H1 (cell line): ENCODE measurements at regions not wholly inside any gene's neighbourhood (a gene's known extent, or its start where the extent isn't known, plus 50 kb on each side); places are given as distances from the start of the nearest gene placed in this dataset.

Source experiments
- CTCF ChIA-PET: fragments of 300-600 bp; sonication (Branson Sonifier 250); formaldehyde crosslinking; loops from one replicate; lab custom pipeline; 2021; ENCODE audit not compliant: partially characterized antibody; lab: Charles Lee
- POLR2A ChIA-PET: fragments of 300-600 bp; sonication (Branson Sonifier 250); formaldehyde crosslinking; loops from one replicate; lab custom pipeline; 2021; ENCODE audit warnings: inconsistent platforms; ENCODE audit not compliant: partially characterized antibody; lab: Charles Lee
- DNase-seq, 2 experiments: peaks; one replicate each; pipeline versions ENCODE4 v3.0.0 to v3.0.0-alpha.2; 2010 to 2022; ENCODE audit warnings: low spot score in 2 of 2, low read depth in 1 of 2, mixed read lengths in 1 of 2
- FAIRE-seq: peaks from 2 replicates; lab custom pipeline; 2011; peaks lifted over from hg19 to GRCh38; lab: Jason Lieb, UNC
- H2AFZ ChIP-seq: 2 replicates; pipeline ENCODE4 v1.8.1; 2012; ENCODE audit warnings: low read length, inconsistent platforms
- H2AK5ac ChIP-seq: 2 replicates; pipeline ENCODE4 v1.6.1; 2013; ENCODE audit warnings: low read depth, low read length
- H2BK120ac ChIP-seq: replicated peaks from 2 replicates; pipeline ENCODE3; 2013; ENCODE audit warnings: low read depth, low read length, inconsistent platforms
- H2BK12ac ChIP-seq: 2 replicates; pipeline ENCODE4 v1.6.1; 2013; ENCODE audit warnings: low read depth, low read length
- H2BK15ac ChIP-seq: 2 replicates; pipeline ENCODE4 v1.6.1; 2013; ENCODE audit warnings: low read length
- H2BK20ac ChIP-seq: 2 replicates; pipeline ENCODE4 v1.6.1; 2013; ENCODE audit warnings: low read length
- H2BK5ac ChIP-seq: 2 replicates; pipeline ENCODE4 v1.6.1; 2013; ENCODE audit warnings: low read depth, low read length
- H3K14ac ChIP-seq: 2 replicates; pipeline ENCODE4 v1.6.1; 2013; ENCODE audit warnings: inconsistent platforms; ENCODE audit not compliant: insufficient read length
- H3K18ac ChIP-seq: 2 replicates; pipeline ENCODE4 v1.6.1; 2013; ENCODE audit warnings: low read length; ENCODE audit errors: extremely low read depth
- H3K23ac ChIP-seq: 2 replicates; pipeline ENCODE4 v1.6.1; 2013; ENCODE audit warnings: inconsistent platforms; ENCODE audit not compliant: insufficient read length
- H3K23me2 ChIP-seq: 2 replicates; pipeline ENCODE4 v1.6.1; 2013; ENCODE audit warnings: low read depth, low read length
- H3K27ac ChIP-seq: 2 replicates; pipeline ENCODE4 v1.6.1; 2011; ENCODE audit warnings: low read depth, low read length, inconsistent platforms
- H3K27me3 ChIP-seq, 4 experiments: replicated peaks in 1 of 4; 1 replicate in 1 of 4; 2 replicates in 3 of 4; pipeline versions ENCODE4 v1.6.1 to v1.8.1; 2011 to 2013; ENCODE audit warnings: low read length in 3 of 4, mild to moderate bottlenecking in 3 of 4, inconsistent platforms in 2 of 4, mixed read lengths in 2 of 4, moderate library complexity in 1 of 4; ENCODE audit not compliant: control insufficient read depth in 3 of 4, insufficient read depth in 3 of 4; ENCODE audit errors: extremely low read depth in 1 of 4
- H3K36me3 ChIP-seq, 4 experiments: 2 replicates each; pipeline versions ENCODE4 v1.6.1 to v1.8.1; 2011 to 2013; ENCODE audit warnings: mild to moderate bottlenecking in 4 of 4, low read length in 3 of 4, moderate library complexity in 2 of 4, control low read depth in 1 of 4, inconsistent platforms in 1 of 4; ENCODE audit not compliant: insufficient read depth in 4 of 4, control insufficient read depth in 2 of 4
- H3K4ac ChIP-seq: replicated peaks from 2 replicates; pipeline ENCODE3; 2013; ENCODE audit warnings: low read length, low read depth, mixed read lengths, inconsistent platforms; ENCODE audit not compliant: insufficient read length
- H3K4me1 ChIP-seq, 4 experiments: replicated peaks in 1 of 4; 1 replicate in 1 of 4; 2 replicates in 3 of 4; pipeline versions ENCODE4 v1.6.1 to v1.8.1; 2011 to 2013; ENCODE audit warnings: low read length in 3 of 4, inconsistent platforms in 2 of 4, mixed read lengths in 1 of 4; ENCODE audit not compliant: insufficient read depth in 4 of 4, control insufficient read depth in 3 of 4
- H3K4me2 ChIP-seq, 2 experiments: 2 replicates each; pipeline versions ENCODE4 v1.6.1 to v1.8.1; 2011 to 2013; ENCODE audit warnings: low read depth in 2 of 2, low read length in 2 of 2, control low read depth in 1 of 2, inconsistent platforms in 1 of 2, mild to moderate bottlenecking in 1 of 2; ENCODE audit not compliant: insufficient read depth in 1 of 2
- H3K4me3 ChIP-seq, 4 experiments: fragments of 200-600, 300-600 bp in 1 of 4; sonication (generic), shearing (Covaris generic), sonication (Bioruptor Twin) in 1 of 4; 2 replicates each; pipeline versions ENCODE4 v1.5.1 to v1.8.1; 2011 to 2016; ENCODE audit warnings: low read length in 4 of 4, low read depth in 3 of 4, control low read depth in 2 of 4, inconsistent platforms in 2 of 4, mild to moderate bottlenecking in 2 of 4, mixed read lengths in 1 of 4, moderate library complexity in 1 of 4; ENCODE audit not compliant: insufficient read depth in 2 of 4; ENCODE audit errors: extremely low read depth in 1 of 4
- H3K56ac ChIP-seq: replicated peaks from 2 replicates; pipeline ENCODE3; 2013; ENCODE audit warnings: low read depth, mild to moderate bottlenecking, mixed read lengths, low read length, inconsistent platforms; ENCODE audit not compliant: insufficient read length
- H3K79me1 ChIP-seq: 2 replicates; pipeline ENCODE4 v1.6.1; 2013; ENCODE audit warnings: low read depth, low read length, control low read depth
- H3K79me2 ChIP-seq, 2 experiments: 2 replicates each; pipeline versions ENCODE4 v1.6.1 to v1.8.1; 2012 to 2013; ENCODE audit warnings: low read length in 2 of 2, mild to moderate bottlenecking in 2 of 2, inconsistent platforms in 1 of 2; ENCODE audit not compliant: insufficient read depth in 2 of 2, control insufficient read depth in 1 of 2
- H3K9ac ChIP-seq, 4 experiments: replicated peaks in 1 of 4; 1 replicate in 1 of 4; 2 replicates in 3 of 4; pipeline versions ENCODE4 v1.6.1 to v1.8.1; 2011 to 2013; ENCODE audit warnings: low read depth in 3 of 4, low read length in 3 of 4, control low read depth in 2 of 4, mild to moderate bottlenecking in 2 of 4, moderate library complexity in 2 of 4, inconsistent platforms in 1 of 4; ENCODE audit errors: extremely low read depth in 1 of 4
- H3K9me3 ChIP-seq, 2 experiments: 2 replicates each; pipeline versions ENCODE4 v1.6.1 to v1.8.1; 2012 to 2013; ENCODE audit warnings: mild to moderate bottlenecking in 2 of 2, moderate library complexity in 2 of 2, control low read depth in 1 of 2, inconsistent platforms in 1 of 2, low read depth in 1 of 2, low read length in 1 of 2, mixed read lengths in 1 of 2; ENCODE audit not compliant: insufficient read depth in 2 of 2
- H4K20me1 ChIP-seq, 2 experiments: replicated peaks in 1 of 2; 2 replicates each; pipeline versions ENCODE3 to v1.8.1; 2011 to 2013; ENCODE audit warnings: inconsistent platforms in 2 of 2, low read length in 2 of 2, mild to moderate bottlenecking in 1 of 2; ENCODE audit not compliant: insufficient read depth in 2 of 2, control insufficient read depth in 1 of 2
- H4K5ac ChIP-seq: 2 replicates; pipeline ENCODE4 v1.6.1; 2013; ENCODE audit warnings: low read length, low read depth, mixed read lengths, inconsistent platforms; ENCODE audit not compliant: insufficient read length
- H4K8ac ChIP-seq: 2 replicates; pipeline ENCODE4 v1.8.0; 2013; ENCODE audit warnings: mild to moderate bottlenecking, moderate library complexity, low read length, inconsistent platforms; ENCODE audit not compliant: insufficient read depth; ENCODE audit errors: extremely low read depth
- H4K91ac ChIP-seq: replicated peaks from 2 replicates; pipeline ENCODE3; 2013; ENCODE audit warnings: low read length, mixed read lengths, inconsistent platforms; ENCODE audit not compliant: insufficient read length
- BACH1 ChIP-seq: IDR thresholded peaks from 2 replicates; pipeline ENCODE4 v1.6.1; 2012; ENCODE audit warnings: low read length, improper control_type of control experiment
- ZNF274 ChIP-seq: IDR thresholded peaks from 2 replicates; pipeline ENCODE4 v1.7.0; 2012; ENCODE audit warnings: low read length, borderline replicate concordance; ENCODE audit errors: extremely low read depth
- WGBS, 2 experiments: shearing (Covaris generic) in 1 of 2; methylation state at CpG; one replicate each; pipeline versions ENCODE4 v1.1.6 to v1.1.7; 2013 to 2015; ENCODE audit warnings: low lambda C conversion rate in 2 of 2, mixed read lengths in 2 of 2, inconsistent platforms in 1 of 2, low coverage in 1 of 2, missing lambda C conversion rate in 1 of 2; ENCODE audit not compliant: insufficient replicate concordance in 2 of 2, insufficient coverage in 1 of 2, insufficient read length in 1 of 2; ENCODE audit errors: extremely low coverage in 1 of 2, missing lambda C conversion rate in 1 of 2; 5-methylcytosine and 5-hydroxymethylcytosine counted together

- Histone ChIP-seq H3K4me3 (no peak overlapping the region), H3K18ac (no peak overlapping the region), H3K23me2 (no peaks in the 10 kb centered on the region), H2AFZ (no peak overlapping the region), H4K91ac (no peak overlapping the region), H3K4me2 (no peak overlapping the region), H2BK120ac (no peak overlapping the region), H3K14ac (no peak overlapping the region), H2AK5ac (no peak overlapping the region), H3K9me3 (peaks cover 0 to 6% of the 10 kb centered on the region in 2 experiments; a peak in 2 of 4 replicates), H3K79me1 (no peaks in the 10 kb centered on the region), H3K23ac (no peak overlapping the region), H4K5ac (no peak overlapping the region), H3K4ac (no peak overlapping the region), H3K27me3 (no peaks in the 10 kb centered on the region), H2BK5ac (no peak overlapping the region), H3K79me2 (no peaks in the 10 kb centered on the region), H3K9ac (no peak overlapping the region), H4K20me1 (no peaks in the 10 kb centered on the region), H3K4me1 (no peaks in the 10 kb centered on the region), H2BK20ac (no peak overlapping the region), H3K27ac (no peak overlapping the region), H4K8ac (no peak overlapping the region), H2BK15ac (no peak overlapping the region), H3K56ac (no peak overlapping the region), H3K36me3 (no peaks in the 10 kb centered on the region; a peak in 1 of 8 replicates), H2BK12ac (no peak overlapping the region)
- TF ChIP-seq ZNF274 = no peak
- no peak for TF ChIP-seq BACH1
- FAIRE-seq (no peak), DNase-seq (no peak)
- POLR2A ChIA-PET = no interaction called here
- CTCF ChIA-PET = interaction anchor here (1.8 kb wide), 1 partner anchor 16 kb away, joined by 3 read pairs; no protein-coding TSS in a partner anchor
- 86% methylated on average over 2 of the region's 2 CpGs; no CpG with 5 or more reads in 1 of the 2 experiments for WGBS, 2 experiments
Observed at GRCh38 chr17:63178530-63178929, 212.5 kb downstream of the TANC2 start.
